ENCODE measurements at regions not wholly inside any gene's neighbourhood (a gene's known extent, or its start where the extent isn't known, plus 50 kb on each side); places are given as distances from the start of the nearest gene placed in this dataset.
"Not testable (repeated sequence)": the region's sequence is repeated elsewhere in the genome, so short reads cannot be mapped to it uniquely, and the experiment has no call there.

- Mint-ChIP-seq H3K4me1 (no peaks in the 10 kb centered on the region), H3K27me3 (no peaks in the 10 kb centered on the region), H3K27ac (no peak overlapping the region), H3K36me3 (no peaks in the 10 kb centered on the region), H3K4me3 (no peak overlapping the region), H3K9me3 (peaks cover 0 to 32% (median 14%) of the 10 kb centered on the region in 9 donors)
- no peak for DNase-seq
- POLR2A ChIA-PET: no interaction called here
- no peak for ATAC-seq
These were observed 1357.0 kb upstream of the GOT2 start for GRCh38 chr16:60091071-60091470.

- Mint-ChIP-seq H3K9me3 (peaks cover 2 to 37% (median 15%) of the 10 kb centered on the region in 9 donors), H3K4me1 (no peaks in the 10 kb centered on the region), H3K36me3 (no peaks in the 10 kb centered on the region), H3K4me3 (no peak overlapping the region), H3K27ac (no peak overlapping the region), H3K27me3 (no peaks in the 10 kb centered on the region)
- ATAC-seq (no peak), DNase-seq (no peak)
- POLR2A ChIA-PET: no interaction called here
These were observed 1353.4 kb upstream of the GOT2 start for GRCh38 chr16:60087530-60087929.

GRCh38 chr16:60078819-60079218 is 1344.7 kb upstream of the GOT2 start:
- POLR2A ChIA-PET, H3K27me3 Mint-ChIP-seq, H3K4me3 Mint-ChIP-seq: not testable (repeated sequence)

GRCh38 chr16:60077861-60078260 is 1343.7 kb upstream of the GOT2 start:
- Mint-ChIP-seq H3K9me3 (peaks cover 3 to 42% (median 11%) of the 10 kb centered on the region in 9 donors), H3K36me3 (no peaks in the 10 kb centered on the region)
- POLR2A ChIA-PET: no interaction called here

More at GRCh38 chr16:60078819-60079218, 1344.7 kb upstream of the GOT2 start:
- H3K36me3 Mint-ChIP-seq, DNase-seq, H3K4me1 Mint-ChIP-seq, H3K27ac Mint-ChIP-seq, ATAC-seq: not testable (repeated sequence)
- peaks cover 3 to 50% (median 11%) of the 10 kb centered on the region in 9 donors for H3K9me3 Mint-ChIP-seq

GRCh38 chr16:60074378-60074777 is 1340.3 kb upstream of the GOT2 start:
- no peaks in the 10 kb centered on the region for H3K36me3 Mint-ChIP-seq
- no peaks in the 10 kb centered on the region for H3K27me3 Mint-ChIP-seq
- H3K4me1 Mint-ChIP-seq: no peaks in the 10 kb centered on the region
- no peak overlapping the region for H3K27ac Mint-ChIP-seq
- POLR2A ChIA-PET: no interaction called here
- DNase-seq (no peak), ATAC-seq (no peak)
- peaks cover 3 to 18% (median 7%) of the 10 kb centered on the region in 9 donors for H3K9me3 Mint-ChIP-seq
- no peak overlapping the region for H3K4me3 Mint-ChIP-seq

More at GRCh38 chr16:60077861-60078260, 1343.7 kb upstream of the GOT2 start:
- DNase-seq (no peak), ATAC-seq (no peak)
- H3K4me1 Mint-ChIP-seq: no peaks in the 10 kb centered on the region
- H3K4me3 Mint-ChIP-seq: no peak overlapping the region
- no peak overlapping the region for H3K27ac Mint-ChIP-seq
- no peaks in the 10 kb centered on the region for H3K27me3 Mint-ChIP-seq

GRCh38 chr16:60073376-60073775 is 1339.3 kb upstream of the GOT2 start:
- POLR2A ChIA-PET: no interaction called here
- ATAC-seq (no peak), DNase-seq (no peak)
- H3K36me3 Mint-ChIP-seq: no peaks in the 10 kb centered on the region
- no peak overlapping the region for H3K27ac Mint-ChIP-seq
- H3K4me1 Mint-ChIP-seq: no peaks in the 10 kb centered on the region
- no peak overlapping the region for H3K4me3 Mint-ChIP-seq
- no peaks in the 10 kb centered on the region for H3K27me3 Mint-ChIP-seq
- H3K9me3 Mint-ChIP-seq: peaks cover under 1 to 22% (median 7%) of the 10 kb centered on the region in 9 donors

- no peaks in the 10 kb centered on the region for H3K27me3 Mint-ChIP-seq
These were observed 1329.9 kb upstream of the GOT2 start for GRCh38 chr16:60064026-60064425.

GRCh38 chr16:60061396-60061795 is 1327.3 kb upstream of the GOT2 start:
- H3K4me1 Mint-ChIP-seq: no peaks in the 10 kb centered on the region
- POLR2A ChIA-PET: no interaction called here
- DNase-seq (no peak), ATAC-seq (no peak)
- no peak overlapping the region for H3K27ac Mint-ChIP-seq
- H3K36me3 Mint-ChIP-seq: no peaks in the 10 kb centered on the region
- peaks cover 0 to 26% (median 12%) of the 10 kb centered on the region in 9 donors for H3K9me3 Mint-ChIP-seq
- H3K4me3 Mint-ChIP-seq: no peak overlapping the region
- no peaks in the 10 kb centered on the region for H3K27me3 Mint-ChIP-seq

More at GRCh38 chr16:60064026-60064425, 1329.9 kb upstream of the GOT2 start:
- POLR2A ChIA-PET: no interaction called here
- H3K36me3 Mint-ChIP-seq: no peaks in the 10 kb centered on the region
- no peak overlapping the region for H3K4me3 Mint-ChIP-seq
- no peaks in the 10 kb centered on the region for H3K4me1 Mint-ChIP-seq
- DNase-seq (no peak), ATAC-seq (no peak)
- no peak overlapping the region for H3K27ac Mint-ChIP-seq
- peaks cover 1 to 14% (median 5%) of the 10 kb centered on the region in 9 donors for H3K9me3 Mint-ChIP-seq

- H3K36me3 Mint-ChIP-seq: no peaks in the 10 kb centered on the region
- ATAC-seq: no peak
- DNase-seq: no peak
- no peak overlapping the region for H3K4me3 Mint-ChIP-seq
- H3K27ac Mint-ChIP-seq: no peak overlapping the region
- H3K9me3 Mint-ChIP-seq: peaks cover 3 to 32% (median 12%) of the 10 kb centered on the region in 9 donors
- H3K27me3 Mint-ChIP-seq: no peaks in the 10 kb centered on the region
- no peaks in the 10 kb centered on the region for H3K4me1 Mint-ChIP-seq
- POLR2A ChIA-PET: no interaction called here
These were observed 1326.6 kb upstream of the GOT2 start for GRCh38 chr16:60060731-60061130.

GRCh38 chr16:60059141-60059540 is 1325.0 kb upstream of the GOT2 start:
- ATAC-seq: no peak
- no peak overlapping the region for H3K27ac Mint-ChIP-seq
- H3K9me3 Mint-ChIP-seq: peaks cover 3 to 40% (median 14%) of the 10 kb centered on the region in 9 donors
- H3K4me1 Mint-ChIP-seq: no peaks in the 10 kb centered on the region
- no peak overlapping the region for H3K4me3 Mint-ChIP-seq
- POLR2A ChIA-PET: no interaction called here
- H3K36me3 Mint-ChIP-seq: no peaks in the 10 kb centered on the region
- H3K27me3 Mint-ChIP-seq: no peaks in the 10 kb centered on the region
- DNase-seq: no peak

- no peaks in the 10 kb centered on the region for H3K4me1 Mint-ChIP-seq
- peaks cover 1 to 24% (median 9%) of the 10 kb centered on the region in 9 donors for H3K9me3 Mint-ChIP-seq
- no peaks in the 10 kb centered on the region for H3K27me3 Mint-ChIP-seq
- no peaks in the 10 kb centered on the region for H3K36me3 Mint-ChIP-seq
- DNase-seq (no peak), ATAC-seq (no peak)
- POLR2A ChIA-PET: no interaction called here
- no peak overlapping the region for H3K27ac Mint-ChIP-seq
- H3K4me3 Mint-ChIP-seq: no peak overlapping the region
These were observed 1307.6 kb upstream of the GOT2 start for GRCh38 chr16:60041671-60042070.

- no peak for DNase-seq
- no peak for ATAC-seq
- Mint-ChIP-seq H3K27me3 (no peaks in the 10 kb centered on the region), H3K27ac (no peak overlapping the region), H3K9me3 (peaks cover 7 to 30% (median 14%) of the 10 kb centered on the region in 9 donors), H3K4me1 (no peaks in the 10 kb centered on the region), H3K36me3 (no peaks in the 10 kb centered on the region), H3K4me3 (no peak overlapping the region)
- POLR2A ChIA-PET: interaction anchor here (0.5 kb wide), 1 partner anchor 1265 kb away, joined by 5 read pairs; no protein-coding TSS in a partner anchor
These were observed 1297.6 kb upstream of the GOT2 start for GRCh38 chr16:60031740-60032139.

- Mint-ChIP-seq H3K4me3 (no peak overlapping the region), H3K4me1 (no peaks in the 10 kb centered on the region), H3K27me3 (no peaks in the 10 kb centered on the region), H3K9me3 (peaks cover 0 to 20% (median 6%) of the 10 kb centered on the region in 9 donors), H3K36me3 (no peaks in the 10 kb centered on the region), H3K27ac (no peak overlapping the region)
- ATAC-seq: no peak
- POLR2A ChIA-PET: no interaction called here
- DNase-seq: no peak
These were observed 1293.2 kb upstream of the GOT2 start for GRCh38 chr16:60027351-60027750.

GRCh38 chr16:60013076-60013475 is 1279.0 kb upstream of the GOT2 start:
- Mint-ChIP-seq H3K4me3 (no peak overlapping the region), H3K27ac (no peak overlapping the region), H3K9me3 (peaks cover 0 to 41% (median 18%) of the 10 kb centered on the region in 9 donors), H3K36me3 (peaks cover 0 to 8% (median 0%) of the 10 kb centered on the region in 3 donors), H3K4me1 (no peaks in the 10 kb centered on the region), H3K27me3 (no peaks in the 10 kb centered on the region)
- POLR2A ChIA-PET: no interaction called here
- ATAC-seq (no peak), DNase-seq (no peak)

Data from naive thymus-derived CD8-positive, alpha-beta T cell (primary cell).